Vagina (tissue), 2 donors: ENCODE measurements at regions not wholly inside any gene's neighbourhood (a gene's known extent, or its start where the extent isn't known, plus 50 kb on each side); places are given as distances from the start of the nearest gene placed in this dataset.

Source experiments
- DNase-seq, 2 donors: peaks; one replicate each; pipeline ENCODE4 v3.0.0-alpha.2; 2017; ENCODE audit errors: extremely low spot score in 2 of 2
- H3K27ac ChIP-seq: fragments of 200-600 bp; sonication (generic); one replicate; pipeline ENCODE4 v1.5.1; 2019
- H3K27me3 ChIP-seq: fragments of 200-600 bp; sonication (generic); one replicate; pipeline ENCODE4 v1.5.1; 2019
- H3K36me3 ChIP-seq, 2 donors: fragments of 200-600 bp; sonication (generic); one replicate each; pipeline ENCODE4 v1.5.1; 2017 to 2019
- H3K4me1 ChIP-seq: fragments of 200-600 bp; sonication (generic); one replicate; pipeline ENCODE4 v1.5.1; 2019
- H3K4me3 ChIP-seq, 2 donors: fragments of 200-600 bp; sonication (generic); 1 replicate in 1 of 2; 2 replicates in 1 of 2; pipeline ENCODE4 v1.5.1; 2016 to 2019
- H3K9me3 ChIP-seq: fragments of 200-600 bp; sonication (generic); one replicate; pipeline ENCODE4 v1.5.1; 2019
- POLR2A ChIP-seq, 2 donors: fragments of 450-650 bp; IDR thresholded peaks; one replicate each; pipeline ENCODE4 v1.6.1; 2017; ENCODE audit warnings: antibody characterized with exemption in 2 of 2, mild to moderate bottlenecking in 2 of 2, moderate library complexity in 2 of 2
- POLR2AphosphoS5 ChIP-seq, 2 donors: sonication (generic); formaldehyde crosslinking; IDR thresholded peaks; one replicate each; pipeline ENCODE4 v1.9.0; 2017; ENCODE audit warnings: antibody characterized with exemption in 2 of 2, mild to moderate bottlenecking in 2 of 2, low read depth in 1 of 2; ENCODE audit not compliant: insufficient read depth in 1 of 2
- intact Hi-C: fragments of 100-400 bp; cut with DNase I; formaldehyde crosslinking; loops from one replicate; pipeline ENCODE4 v1.15.1; 2023
- TF ChIP-seq, protein P1 (sequence below), 3 experiments: fragments of 450-650 bp in 2 of 3; fragments of 200-600 bp in 1 of 3; sonication (generic) in 1 of 3; IDR thresholded peaks; one replicate each; pipeline ENCODE4 v1.5.1; 2017 to 2019; ENCODE audit warnings: antibody characterized with exemption in 3 of 3, mild to moderate bottlenecking in 2 of 3, moderate library complexity in 2 of 3

- Histone ChIP-seq H3K27ac (no peak overlapping the region), H3K9me3 (no peaks in the 10 kb centered on the region), H3K27me3 (no peaks in the 10 kb centered on the region), H3K4me1 (no peaks in the 10 kb centered on the region), H3K36me3 (no peaks in the 10 kb centered on the region), H3K4me3 (no peak overlapping the region)
- TF ChIP-seq POLR2A (IDR thresholded peaks at IDR 0.05) (no peak), POLR2AphosphoS5 (IDR thresholded peaks at IDR 0.05; ENCODE audit: insufficient read depth in 1 of 2, low read depth in 1 of 2) (no peak)
- TF ChIP-seq, protein P1, sequence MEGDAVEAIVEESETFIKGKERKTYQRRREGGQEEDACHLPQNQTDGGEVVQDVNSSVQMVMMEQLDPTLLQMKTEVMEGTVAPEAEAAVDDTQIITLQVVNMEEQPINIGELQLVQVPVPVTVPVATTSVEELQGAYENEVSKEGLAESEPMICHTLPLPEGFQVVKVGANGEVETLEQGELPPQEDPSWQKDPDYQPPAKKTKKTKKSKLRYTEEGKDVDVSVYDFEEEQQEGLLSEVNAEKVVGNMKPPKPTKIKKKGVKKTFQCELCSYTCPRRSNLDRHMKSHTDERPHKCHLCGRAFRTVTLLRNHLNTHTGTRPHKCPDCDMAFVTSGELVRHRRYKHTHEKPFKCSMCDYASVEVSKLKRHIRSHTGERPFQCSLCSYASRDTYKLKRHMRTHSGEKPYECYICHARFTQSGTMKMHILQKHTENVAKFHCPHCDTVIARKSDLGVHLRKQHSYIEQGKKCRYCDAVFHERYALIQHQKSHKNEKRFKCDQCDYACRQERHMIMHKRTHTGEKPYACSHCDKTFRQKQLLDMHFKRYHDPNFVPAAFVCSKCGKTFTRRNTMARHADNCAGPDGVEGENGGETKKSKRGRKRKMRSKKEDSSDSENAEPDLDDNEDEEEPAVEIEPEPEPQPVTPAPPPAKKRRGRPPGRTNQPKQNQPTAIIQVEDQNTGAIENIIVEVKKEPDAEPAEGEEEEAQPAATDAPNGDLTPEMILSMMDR (IDR thresholded peaks at IDR 0.05): no peak
- DNase-seq: no peak
- intact Hi-C loops: no loop called here
Measured at GRCh38 chr12:24617471-24617870, 331.4 kb downstream of the BCAT1 start.

- Histone ChIP-seq H3K27ac (no peak overlapping the region), H3K4me3 (no peak overlapping the region), H3K4me1 (no peaks in the 10 kb centered on the region), H3K27me3 (no peaks in the 10 kb centered on the region), H3K36me3 (no peaks in the 10 kb centered on the region), H3K9me3 (no peaks in the 10 kb centered on the region)
- TF ChIP-seq POLR2A (IDR thresholded peaks at IDR 0.05) (no peak), POLR2AphosphoS5 (IDR thresholded peaks at IDR 0.05; ENCODE audit: insufficient read depth in 1 of 2, low read depth in 1 of 2) (no peak)
- TF ChIP-seq, protein P1 (IDR thresholded peaks at IDR 0.05): no peak
- DNase-seq: no peak
- intact Hi-C loops: no loop called here
Measured at GRCh38 chr12:24615967-24616411, 332.9 kb downstream of the BCAT1 start.

GRCh38 chr12:24608637-24609285 is 340.1 kb downstream of the BCAT1 start:
- TF ChIP-seq POLR2A (IDR thresholded peaks at IDR 0.05): no peak
- no peak for TF ChIP-seq POLR2AphosphoS5 (IDR thresholded peaks at IDR 0.05; ENCODE audit: insufficient read depth in 1 of 2, low read depth in 1 of 2)
- TF ChIP-seq, protein P1 (IDR thresholded peaks at IDR 0.05): no peak
- H3K27me3 ChIP-seq: no peaks in the 10 kb centered on the region
- no peak overlapping the region for H3K4me3 ChIP-seq
- H3K9me3 ChIP-seq: no peaks in the 10 kb centered on the region
- H3K27ac ChIP-seq: no peak overlapping the region
- H3K4me1 ChIP-seq: no peaks in the 10 kb centered on the region
- intact Hi-C loops: no loop called here
- no peak for DNase-seq
- no peaks in the 10 kb centered on the region for H3K36me3 ChIP-seq

- no peaks in the 10 kb centered on the region for H3K36me3 ChIP-seq
- no peaks in the 10 kb centered on the region for H3K4me1 ChIP-seq
- H3K27ac ChIP-seq: no peak overlapping the region
- no peaks in the 10 kb centered on the region for H3K9me3 ChIP-seq
- TF ChIP-seq POLR2A (IDR thresholded peaks at IDR 0.05) (no peak), POLR2AphosphoS5 (IDR thresholded peaks at IDR 0.05; ENCODE audit: insufficient read depth in 1 of 2, low read depth in 1 of 2) (no peak)
- TF ChIP-seq, protein P1 (IDR thresholded peaks at IDR 0.05): no peak
- DNase-seq: no peak
- intact Hi-C loops: no loop called here
- no peak overlapping the region for H3K4me3 ChIP-seq
- H3K27me3 ChIP-seq: no peaks in the 10 kb centered on the region
Measured at GRCh38 chr12:24608108-24608507, 340.8 kb downstream of the BCAT1 start.

DNA sequence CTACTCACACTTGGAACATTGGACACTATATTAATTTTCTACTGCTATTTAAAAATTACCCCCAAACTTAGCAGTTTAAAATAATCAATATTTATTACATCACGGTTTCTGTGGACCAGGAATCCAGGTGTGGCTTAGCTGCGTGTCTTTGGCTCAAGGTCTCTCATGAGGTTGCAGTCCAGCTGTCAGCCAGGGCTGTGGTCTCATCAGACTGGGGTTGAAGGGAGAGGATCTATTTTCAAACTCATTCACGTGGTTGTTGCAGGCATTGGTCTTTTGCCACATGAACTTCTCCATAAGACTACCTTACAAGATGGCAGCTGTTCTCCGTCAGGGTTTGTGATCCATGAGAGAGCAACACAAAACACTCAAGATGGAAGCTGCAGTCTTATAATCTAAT is 343.0 kb downstream of the BCAT1 start:
- DNase-seq: no peak
- no peaks in the 10 kb centered on the region for H3K36me3 ChIP-seq
- intact Hi-C loops: no loop called here
- no peak overlapping the region for H3K4me3 ChIP-seq
- no peak for TF ChIP-seq POLR2AphosphoS5 (IDR thresholded peaks at IDR 0.05; ENCODE audit: insufficient read depth in 1 of 2, low read depth in 1 of 2)
- TF ChIP-seq, protein P1 (IDR thresholded peaks at IDR 0.05): no peak
- TF ChIP-seq POLR2A (IDR thresholded peaks at IDR 0.05): no peak
- no peaks in the 10 kb centered on the region for H3K9me3 ChIP-seq
- no peaks in the 10 kb centered on the region for H3K4me1 ChIP-seq
- H3K27ac ChIP-seq: no peak overlapping the region
- no peaks in the 10 kb centered on the region for H3K27me3 ChIP-seq
